RWPE2 (cell line): ENCODE measurements at regions not wholly inside any gene's neighbourhood (a gene's known extent, or its start where the extent isn't known, plus 50 kb on each side); places are given as distances from the start of the nearest gene placed in this dataset.

Source experiments
- ATAC-seq: fragments of 200-7000 bp; cut with Tn5 transposase; 3 replicates; pipeline ENCODE4 v1.9.1; 2021; ENCODE audit warnings: low read depth
- DNase-seq: peaks from one replicate; pipeline ENCODE4 v3.0.0-alpha.2; 2020; ENCODE audit warnings: low spot score
- H3K27ac ChIP-seq: fragments of 450-650 bp; 2 replicates; pipeline ENCODE4 v1.5.1; 2017; ENCODE audit warnings: mild to moderate bottlenecking; ENCODE audit not compliant: poor library complexity, severe bottlenecking
- H3K27me3 ChIP-seq: fragments of 250-450 bp; sonication (Bioruptor Pico); 2 replicates; pipeline ENCODE4 v1.5.1; 2021; ENCODE audit warnings: mild to moderate bottlenecking, moderate library complexity; ENCODE audit not compliant: insufficient read depth, poor library complexity, severe bottlenecking
- H3K36me3 ChIP-seq: fragments of 250-450 bp; sonication (Bioruptor Pico); 2 replicates; pipeline ENCODE4 v1.5.1; 2020; ENCODE audit warnings: low read depth, mild to moderate bottlenecking, moderate library complexity
- H3K4me1 ChIP-seq: fragments of 250-450 bp; sonication (Bioruptor Pico); 2 replicates; pipeline ENCODE4 v1.5.1; 2021; ENCODE audit warnings: mild to moderate bottlenecking, moderate library complexity; ENCODE audit not compliant: insufficient read depth, poor library complexity, severe bottlenecking
- H3K4me3 ChIP-seq: fragments of 250-450 bp; sonication (Bioruptor Pico); 2 replicates; pipeline ENCODE4 v1.5.1; 2021; ENCODE audit warnings: mild to moderate bottlenecking, moderate library complexity; ENCODE audit not compliant: severe bottlenecking
- H3K9me3 ChIP-seq: fragments of 250-450 bp; sonication (Bioruptor Pico); 2 replicates; pipeline ENCODE4 v1.5.1; 2021; ENCODE audit warnings: mild to moderate bottlenecking, moderate library complexity; ENCODE audit not compliant: severe bottlenecking
- TF ChIP-seq, protein P1 (sequence below): fragments of 450-650 bp; IDR thresholded peaks from one replicate; pipeline ENCODE4 v1.5.1; 2017; ENCODE audit warnings: mild to moderate bottlenecking, moderate library complexity; ENCODE audit not compliant: poor library complexity, severe bottlenecking

DNA sequence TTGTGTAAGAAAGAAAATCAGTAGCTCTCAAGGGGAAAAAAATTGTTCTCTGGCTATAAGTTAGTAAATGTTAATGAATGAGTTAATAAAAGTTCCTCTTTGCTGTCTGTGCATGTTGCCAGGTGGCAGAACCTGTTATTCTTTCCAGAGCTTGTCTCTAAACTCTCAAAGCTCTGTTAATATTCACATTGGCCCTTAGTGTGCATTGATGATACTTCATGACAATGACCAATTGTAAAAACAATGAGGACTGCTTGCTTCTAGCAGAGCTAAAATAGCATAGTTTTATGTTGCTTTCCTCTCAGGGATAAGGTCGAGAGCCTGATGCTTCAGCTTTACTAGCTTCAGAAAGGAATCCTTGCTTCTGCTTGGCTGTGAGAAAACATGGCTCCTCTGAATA, 91.5 kb downstream of the RAD51AP2 start:
- DNase-seq (no peak), ATAC-seq (no peak)
- Histone ChIP-seq H3K4me1 (peaks cover 23% of the 10 kb centered on the region), H3K4me3 (no peak overlapping the region), H3K27ac (no peak overlapping the region), H3K27me3 (no peaks in the 10 kb centered on the region), H3K36me3 (no peaks in the 10 kb centered on the region), H3K9me3 (no peaks in the 10 kb centered on the region)
- TF ChIP-seq, protein P1, sequence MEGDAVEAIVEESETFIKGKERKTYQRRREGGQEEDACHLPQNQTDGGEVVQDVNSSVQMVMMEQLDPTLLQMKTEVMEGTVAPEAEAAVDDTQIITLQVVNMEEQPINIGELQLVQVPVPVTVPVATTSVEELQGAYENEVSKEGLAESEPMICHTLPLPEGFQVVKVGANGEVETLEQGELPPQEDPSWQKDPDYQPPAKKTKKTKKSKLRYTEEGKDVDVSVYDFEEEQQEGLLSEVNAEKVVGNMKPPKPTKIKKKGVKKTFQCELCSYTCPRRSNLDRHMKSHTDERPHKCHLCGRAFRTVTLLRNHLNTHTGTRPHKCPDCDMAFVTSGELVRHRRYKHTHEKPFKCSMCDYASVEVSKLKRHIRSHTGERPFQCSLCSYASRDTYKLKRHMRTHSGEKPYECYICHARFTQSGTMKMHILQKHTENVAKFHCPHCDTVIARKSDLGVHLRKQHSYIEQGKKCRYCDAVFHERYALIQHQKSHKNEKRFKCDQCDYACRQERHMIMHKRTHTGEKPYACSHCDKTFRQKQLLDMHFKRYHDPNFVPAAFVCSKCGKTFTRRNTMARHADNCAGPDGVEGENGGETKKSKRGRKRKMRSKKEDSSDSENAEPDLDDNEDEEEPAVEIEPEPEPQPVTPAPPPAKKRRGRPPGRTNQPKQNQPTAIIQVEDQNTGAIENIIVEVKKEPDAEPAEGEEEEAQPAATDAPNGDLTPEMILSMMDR, result no peak

DNA sequence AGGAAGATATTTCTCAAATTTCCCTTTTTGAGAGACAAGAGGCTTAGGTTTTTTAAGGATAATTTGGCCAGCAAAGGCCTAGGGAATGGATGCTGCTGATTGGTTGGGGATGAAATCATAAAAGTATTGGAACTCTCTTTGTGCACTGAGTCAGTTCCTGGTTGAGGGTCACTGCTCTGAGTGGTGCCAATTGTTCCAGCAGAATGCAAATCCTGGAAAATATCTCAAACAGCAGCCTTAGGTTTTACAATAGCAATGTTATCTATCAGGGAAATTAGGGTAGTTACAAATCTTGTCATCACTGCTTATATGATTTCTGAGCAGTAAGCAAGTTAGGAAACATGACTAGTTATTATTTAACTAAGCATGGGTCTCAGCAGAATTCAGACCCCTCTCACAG, 96.2 kb downstream of the RAD51AP2 start:
- no peak for ATAC-seq
- Histone ChIP-seq H3K27ac (no peak overlapping the region), H3K9me3 (no peaks in the 10 kb centered on the region), H3K4me1 (peaks cover 8% of the 10 kb centered on the region), H3K36me3 (no peaks in the 10 kb centered on the region), H3K27me3 (no peaks in the 10 kb centered on the region), H3K4me3 (no peak overlapping the region)
- DNase-seq, result no peak
- TF ChIP-seq, protein P1, result no peak

DNA sequence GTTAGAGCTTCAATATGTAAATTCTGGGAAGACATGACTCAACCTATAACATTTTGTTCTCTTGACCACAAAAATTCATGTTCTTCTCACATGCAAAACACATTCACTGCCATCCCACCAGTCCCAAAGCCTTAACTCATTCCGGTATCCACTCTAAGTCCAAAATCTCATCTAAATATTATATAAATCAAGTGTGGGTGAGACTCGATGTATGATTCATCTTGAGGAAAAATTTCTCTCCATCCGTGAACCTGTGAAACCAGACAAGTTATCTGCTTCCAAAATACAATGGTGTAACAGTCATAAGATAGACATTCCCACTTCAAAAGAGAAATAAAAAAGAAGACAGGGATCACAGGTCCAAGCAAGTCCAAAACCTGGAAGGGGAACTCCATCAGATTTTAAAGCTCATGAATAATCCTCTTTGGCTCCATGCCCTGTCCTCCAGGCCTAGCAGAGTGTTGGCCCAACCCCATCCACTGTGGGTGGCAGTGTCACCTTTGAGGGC, 101.3 kb downstream of the RAD51AP2 start:
- Histone ChIP-seq H3K36me3 (no peaks in the 10 kb centered on the region), H3K9me3 (no peaks in the 10 kb centered on the region), H3K4me1 (peaks cover 17% of the 10 kb centered on the region), H3K4me3 (no peak overlapping the region), H3K27me3 (no peaks in the 10 kb centered on the region), H3K27ac (peak overlapping the region; percentile 85)
- peak; percentile 91 for ATAC-seq
- DNase-seq, result peak; percentile 77
- TF ChIP-seq, protein P1, result no peak

DNA sequence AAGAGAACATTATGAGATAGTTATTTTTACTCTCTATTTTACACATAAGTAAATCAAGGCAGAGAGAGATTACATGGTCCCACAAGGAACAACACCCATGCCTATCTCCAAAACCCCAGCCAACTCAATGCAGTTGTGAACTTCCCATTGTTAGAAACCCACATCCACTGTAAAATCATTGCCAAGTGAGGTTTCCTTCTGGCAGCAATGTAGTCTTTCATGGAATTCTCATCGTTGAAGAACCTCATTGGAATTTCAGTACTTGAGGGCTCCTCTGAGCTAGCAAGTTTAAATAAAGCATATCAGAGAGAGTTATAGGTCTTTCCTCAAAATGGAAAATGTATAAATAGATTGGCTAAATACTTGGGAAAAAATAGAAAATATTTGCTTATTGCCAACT, 105.2 kb downstream of the RAD51AP2 start:
- TF ChIP-seq, protein P1, result no peak
- Histone ChIP-seq H3K4me3 (no peak overlapping the region), H3K9me3 (no peaks in the 10 kb centered on the region), H3K27me3 (no peaks in the 10 kb centered on the region), H3K36me3 (no peaks in the 10 kb centered on the region), H3K4me1 (peaks cover 17% of the 10 kb centered on the region), H3K27ac (no peak overlapping the region)
- ATAC-seq (no peak), DNase-seq (no peak)

DNA sequence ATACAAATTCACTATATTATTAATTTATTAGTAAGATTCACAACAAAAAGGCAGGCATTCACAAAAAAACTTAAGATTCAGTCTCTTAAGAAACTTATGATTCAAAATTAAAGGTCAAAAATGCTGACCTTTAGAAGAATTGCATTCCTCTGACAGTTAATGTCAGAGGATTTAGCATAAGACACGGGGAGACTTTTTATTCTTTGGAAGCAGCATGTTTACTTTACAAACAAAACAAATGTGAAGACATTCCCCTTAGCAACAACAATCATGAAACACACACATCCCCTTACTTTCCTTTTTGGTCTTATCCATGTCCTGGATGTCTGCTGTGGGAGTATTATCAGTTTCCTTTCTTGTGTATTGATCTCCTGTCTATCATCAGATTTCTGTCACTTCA, 117.1 kb downstream of the RAD51AP2 start:
- H3K4me1 ChIP-seq, result no peaks in the 10 kb centered on the region
- DNase-seq (no peak), ATAC-seq (no peak)
- peaks cover 5% of the 10 kb centered on the region for H3K9me3 ChIP-seq
- H3K27me3 ChIP-seq, result no peaks in the 10 kb centered on the region
- no peak overlapping the region for H3K4me3 ChIP-seq
- TF ChIP-seq, protein P1, result no peak
- H3K36me3 ChIP-seq, result peaks cover 4% of the 10 kb centered on the region; the same call in 1 of the 2 replicates
- no peak overlapping the region for H3K27ac ChIP-seq
